H1 (cell line): ENCODE measurements at regions not wholly inside any gene's neighbourhood (a gene's known extent, or its start where the extent isn't known, plus 50 kb on each side); places are given as distances from the start of the nearest gene placed in this dataset.

Source experiments
- CHD1 ChIP-seq: IDR thresholded peaks from 2 replicates; pipeline ENCODE4 v1.6.1; 2012; ENCODE audit warnings: low read depth, low read length, improper control_type of control experiment
- CTCF ChIP-seq, 3 experiments: IDR thresholded peaks; 1 replicate in 2 of 3; 2 replicates in 1 of 3; pipeline versions ENCODE4 v1.5.1 to v1.6.1; 2011; ENCODE audit warnings: low read length in 3 of 3, mild to moderate bottlenecking in 3 of 3, inconsistent platforms in 2 of 3, low read depth in 1 of 3, moderate library complexity in 1 of 3; ENCODE audit not compliant: insufficient read depth in 1 of 3; ENCODE audit errors: control extremely low read depth in 1 of 3
- EGR1 ChIP-seq: IDR thresholded peaks from 2 replicates; pipeline ENCODE4 v1.6.1; 2011; ENCODE audit warnings: low read depth, low read length, borderline replicate concordance
- EZH2 ChIP-seq: fragments of 200-600 bp; sonication (generic); IDR thresholded peaks from 2 replicates; pipeline ENCODE4 v1.7.1; 2012; ENCODE audit warnings: low read depth, mild to moderate bottlenecking, moderate library complexity, low read length, inconsistent platforms; ENCODE audit not compliant: severe bottlenecking
- POLR2A ChIP-seq, 2 experiments: IDR thresholded peaks; 1 replicate in 1 of 2; 2 replicates in 1 of 2; pipeline ENCODE4 v1.6.1; 2011; ENCODE audit warnings: low read depth in 2 of 2, low read length in 2 of 2, mild to moderate bottlenecking in 2 of 2; ENCODE audit errors: control extremely low read depth in 1 of 2
- RAD21 ChIP-seq, 2 experiments: IDR thresholded peaks in 1 of 2; conservative IDR thresholded peaks in 1 of 2; 2 replicates each; pipeline ENCODE4 v1.6.1; 2011; ENCODE audit warnings: low read depth in 2 of 2, low read length in 2 of 2, improper control_type of control experiment in 1 of 2, inconsistent platforms in 1 of 2, mild to moderate bottlenecking in 1 of 2, moderate library complexity in 1 of 2
- YY1 ChIP-seq: IDR thresholded peaks from 2 replicates; pipeline ENCODE4 v1.6.1; 2011; ENCODE audit warnings: low read depth, mild to moderate bottlenecking, low read length
- ZNF274 ChIP-seq: IDR thresholded peaks from 2 replicates; pipeline ENCODE4 v1.7.0; 2012; ENCODE audit warnings: low read length, borderline replicate concordance; ENCODE audit errors: extremely low read depth
- TF ChIP-seq, protein P1 (sequence below): IDR thresholded peaks from 2 replicates; pipeline ENCODE4 v1.6.1; 2012; ENCODE audit warnings: inconsistent platforms

DNA sequence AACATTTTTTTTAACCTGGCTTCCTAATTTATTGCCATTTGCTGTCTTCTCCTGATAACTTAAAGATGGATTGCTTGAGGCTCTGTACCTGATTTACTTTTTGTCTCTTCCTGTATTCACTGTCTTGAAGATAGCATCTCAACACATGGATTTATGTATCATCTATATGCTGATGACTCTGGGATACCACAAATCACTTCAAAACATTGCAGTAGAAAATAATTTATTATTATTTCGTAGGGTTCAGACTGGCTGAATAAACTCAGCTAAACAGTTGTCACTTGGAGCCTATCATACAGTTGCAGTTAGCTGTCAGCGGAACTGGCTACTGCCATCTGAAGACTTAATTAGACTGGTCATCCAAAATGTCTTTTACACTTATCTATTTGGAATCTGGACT is 1025.2 kb upstream of the CDH18 start:
- TF ChIP-seq EZH2 = no peak
- TF ChIP-seq EGR1 = no peak
- no peak for TF ChIP-seq CTCF (IDR thresholded peaks at IDR 0.05; ENCODE audit: control extremely low read depth in 1 of 3, insufficient read depth in 1 of 3, low read depth in 1 of 3, low read length in 3 of 3)
- no peak for TF ChIP-seq YY1
- TF ChIP-seq, protein P1, sequence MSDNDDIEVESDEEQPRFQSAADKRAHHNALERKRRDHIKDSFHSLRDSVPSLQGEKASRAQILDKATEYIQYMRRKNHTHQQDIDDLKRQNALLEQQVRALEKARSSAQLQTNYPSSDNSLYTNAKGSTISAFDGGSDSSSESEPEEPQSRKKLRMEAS = no peak
- TF ChIP-seq POLR2A (IDR thresholded peaks at IDR 0.05; ENCODE audit: control extremely low read depth in 1 of 2, low read depth in 2 of 2, low read length in 2 of 2) = no peak
- TF ChIP-seq CHD1 = no peak
- TF ChIP-seq ZNF274 = no peak
- no peak for TF ChIP-seq RAD21 (IDR thresholded peaks at IDR 0.05 in 1 of 2, conservative IDR thresholded peaks at IDR 0.05 in 1 of 2; ENCODE audit: low read depth in 2 of 2, low read length in 2 of 2)
